ENCODE measurements at regions not wholly inside any gene's neighbourhood (a gene's known extent, or its start where the extent isn't known, plus 50 kb on each side); places are given as distances from the start of the nearest gene placed in this dataset.

GRCh38 chr5:166982226-166982625 is 1309.2 kb upstream of the WWC1 start:
- H3K27ac ChIP-seq (ENCODE audit: low read depth, low read length, poor library complexity, severe bottlenecking): no peak overlapping the region
- no peaks in the 10 kb centered on the region for H3K9me2 ChIP-seq (ENCODE audit: insufficient read depth, low read length)
- no peaks in the 10 kb centered on the region for H3K4me1 ChIP-seq (ENCODE audit: insufficient read depth, low read length, poor library complexity, severe bottlenecking)
- no peak overlapping the region for H2AFZ ChIP-seq (ENCODE audit: low read length)
- H3K4me3 ChIP-seq (ENCODE audit: low read depth, low read length, poor library complexity, severe bottlenecking): no peak overlapping the region
- H3K9me3 ChIP-seq (ENCODE audit: low read length): no peaks in the 10 kb centered on the region
- intact Hi-C loops (cut with micrococcal nuclease; ENCODE audit: unreplicated experiment): no loop called here
- no peaks in the 10 kb centered on the region for H3K36me3 ChIP-seq (ENCODE audit: insufficient read depth, low read length)
- TF ChIP-seq CTCF (conservative IDR thresholded peaks at IDR 0.05; ENCODE audit: low read length) (no peak), EZH2phosphoT487 (IDR thresholded peaks at IDR 0.05; ENCODE audit: borderline replicate concordance, low read depth, low read length) (no peak)
- ChIA-PET CTCF (ENCODE audit: unreplicated experiment) (no interaction called here), POLR2A (interaction anchor here (0.6 kb wide), 1 partner anchor 23 kb away, joined by 3 read pairs; no protein-coding TSS in a partner anchor)
- DNase-seq (ENCODE audit: low spot score): no peak
- no TSS peak for BruUV-seq (replicated peaks)
- H3K79me2 ChIP-seq (ENCODE audit: insufficient read depth, low read depth, low read length): no peaks in the 10 kb centered on the region
- H4K20me1 ChIP-seq (ENCODE audit: insufficient read depth, low read length): no peaks in the 10 kb centered on the region
- no peak overlapping the region for H3K4me2 ChIP-seq (ENCODE audit: low read length)

DNA sequence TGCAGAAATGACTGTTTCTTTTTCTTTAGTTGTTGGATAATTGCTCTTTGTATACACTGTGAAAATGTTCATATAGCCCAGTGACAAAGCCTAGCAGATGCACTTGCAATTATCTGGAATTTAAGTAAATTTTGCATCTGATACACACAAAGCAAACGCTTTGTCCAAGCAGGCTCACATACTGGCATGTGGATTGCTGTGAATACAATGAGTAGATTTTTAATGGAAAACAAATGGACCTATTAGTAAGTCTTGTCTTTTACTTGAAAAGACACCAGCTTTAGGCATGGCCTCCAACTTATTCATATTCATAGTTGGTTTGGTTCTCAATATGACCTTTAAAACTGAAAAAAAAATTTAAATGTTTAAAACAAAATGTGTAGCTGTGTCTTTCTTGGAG is 1299.8 kb upstream of the WWC1 start:
- no TSS peak for BruUV-seq (replicated peaks)

More for the DNA sequence above, 1299.8 kb upstream of the WWC1 start:
- no peak overlapping the region for H3K27ac ChIP-seq (ENCODE audit: low read depth, low read length, poor library complexity, severe bottlenecking)
- ChIA-PET CTCF (ENCODE audit: unreplicated experiment) (no interaction called here), POLR2A (interaction anchor here (0.7 to 0.9 kb wide), 3 partner anchors 8 to 152 kb away, joined by 4 to 5 read pairs (median 4); no protein-coding TSS in a partner anchor)
- H2AFZ ChIP-seq (ENCODE audit: low read length): no peak overlapping the region
- no peak overlapping the region for H3K4me3 ChIP-seq (ENCODE audit: low read depth, low read length, poor library complexity, severe bottlenecking)
- no peaks in the 10 kb centered on the region for H4K20me1 ChIP-seq (ENCODE audit: insufficient read depth, low read length)
- intact Hi-C loops (cut with micrococcal nuclease; ENCODE audit: unreplicated experiment): no loop called here
- H3K9me2 ChIP-seq (ENCODE audit: insufficient read depth, low read length): no peaks in the 10 kb centered on the region
- H3K79me2 ChIP-seq (ENCODE audit: insufficient read depth, low read depth, low read length): no peaks in the 10 kb centered on the region
- H3K9me3 ChIP-seq (ENCODE audit: low read length): no peaks in the 10 kb centered on the region
- TF ChIP-seq EZH2phosphoT487 (IDR thresholded peaks at IDR 0.05; ENCODE audit: borderline replicate concordance, low read depth, low read length): no peak
- TF ChIP-seq CTCF (conservative IDR thresholded peaks at IDR 0.05; ENCODE audit: low read length): no peak
- H3K4me2 ChIP-seq (ENCODE audit: low read length): no peak overlapping the region
- DNase-seq (ENCODE audit: low spot score): no peak
- H3K36me3 ChIP-seq (ENCODE audit: insufficient read depth, low read length): no peaks in the 10 kb centered on the region
- no peaks in the 10 kb centered on the region for H3K4me1 ChIP-seq (ENCODE audit: insufficient read depth, low read length, poor library complexity, severe bottlenecking)
